GM06990 (cell line): ENCODE measurements at regions not wholly inside any gene's neighbourhood (a gene's known extent, or its start where the extent isn't known, plus 50 kb on each side); places are given as distances from the start of the nearest gene placed in this dataset.
"Not testable (repeated sequence)": the region's sequence is repeated elsewhere in the genome, so short reads cannot be mapped to it uniquely, and the experiment has no call there.

Experiments
- DNase-seq: peaks from one replicate; pipeline ENCODE4 v3.0.0-alpha.2; 2011; ENCODE audit not compliant: insufficient read length; ENCODE audit errors: extremely low read depth
- H3K27me3 ChIP-seq: replicated peaks from 2 replicates; pipeline ENCODE4 v1.6.0; 2011; ENCODE audit warnings: low read length; ENCODE audit not compliant: control insufficient read depth, insufficient read depth
- H3K36me3 ChIP-seq: 2 replicates; pipeline ENCODE4 v1.5.1; 2011; ENCODE audit warnings: low read length; ENCODE audit not compliant: control insufficient read depth, insufficient read depth
- H3K4me3 ChIP-seq: replicated peaks from 2 replicates; pipeline ENCODE4 v1.5.1; 2011; ENCODE audit warnings: low read depth, mild to moderate bottlenecking, control low read depth, low read length
- CTCF ChIP-seq: IDR thresholded peaks from 2 replicates; pipeline ENCODE4 v1.5.1; 2011; ENCODE audit warnings: low read length, control low read depth, mild to moderate bottlenecking, inconsistent platforms; ENCODE audit not compliant: insufficient read depth, poor library complexity, severe bottlenecking

GRCh38 chrX:144730471-144730870 is 516.8 kb upstream of the SPANXN1 start:
- no peak for DNase-seq
- H3K27me3 ChIP-seq, result no peaks in the 10 kb centered on the region
- no peak for TF ChIP-seq CTCF
- H3K36me3 ChIP-seq, result no peaks in the 10 kb centered on the region
- no peak overlapping the region for H3K4me3 ChIP-seq

- no peak for DNase-seq
- no peak overlapping the region for H3K4me3 ChIP-seq
- no peaks in the 10 kb centered on the region for H3K36me3 ChIP-seq
- H3K27me3 ChIP-seq, result no peaks in the 10 kb centered on the region
- TF ChIP-seq CTCF, result no peak
These were observed 514.7 kb upstream of the SPANXN1 start for GRCh38 chrX:144732588-144732987.

- H3K27me3 ChIP-seq, result no peaks in the 10 kb centered on the region
- H3K4me3 ChIP-seq, result no peak overlapping the region
- DNase-seq, result no peak
- no peaks in the 10 kb centered on the region for H3K36me3 ChIP-seq
- TF ChIP-seq CTCF, result no peak
These were observed 509.1 kb upstream of the SPANXN1 start for GRCh38 chrX:144738246-144738645.

GRCh38 chrX:144768540-144768939 is 478.8 kb upstream of the SPANXN1 start:
- no peak for TF ChIP-seq CTCF
- H3K27me3 ChIP-seq, result no peaks in the 10 kb centered on the region
- DNase-seq, result no peak
- H3K36me3 ChIP-seq, result no peaks in the 10 kb centered on the region
- H3K4me3 ChIP-seq, result no peak overlapping the region

- DNase-seq, H3K27me3 ChIP-seq, H3K4me3 ChIP-seq, H3K36me3 ChIP-seq: not testable (repeated sequence)
These were observed 463.8 kb upstream of the SPANXN1 start for GRCh38 chrX:144783528-144783927.

GRCh38 chrX:144790148-144790547 is 457.2 kb upstream of the SPANXN1 start:
- TF ChIP-seq CTCF, result no peak
- no peaks in the 10 kb centered on the region for H3K27me3 ChIP-seq
- no peaks in the 10 kb centered on the region for H3K36me3 ChIP-seq
- no peak for DNase-seq
- H3K4me3 ChIP-seq, result no peak overlapping the region
